HG03378 (cell line): ENCODE measurements at regions not wholly inside any gene's neighbourhood (a gene's known extent, or its start where the extent isn't known, plus 50 kb on each side); places are given as distances from the start of the nearest gene placed in this dataset.

Source experiments
- ATAC-seq: cut with Tn5 transposase; IDR thresholded peaks from one replicate; pipeline ENCODE4 v1.9.1; 2021; ENCODE audit warnings: mild to moderate bottlenecking, moderate library complexity; ENCODE audit not compliant: unreplicated experiment

DNA sequence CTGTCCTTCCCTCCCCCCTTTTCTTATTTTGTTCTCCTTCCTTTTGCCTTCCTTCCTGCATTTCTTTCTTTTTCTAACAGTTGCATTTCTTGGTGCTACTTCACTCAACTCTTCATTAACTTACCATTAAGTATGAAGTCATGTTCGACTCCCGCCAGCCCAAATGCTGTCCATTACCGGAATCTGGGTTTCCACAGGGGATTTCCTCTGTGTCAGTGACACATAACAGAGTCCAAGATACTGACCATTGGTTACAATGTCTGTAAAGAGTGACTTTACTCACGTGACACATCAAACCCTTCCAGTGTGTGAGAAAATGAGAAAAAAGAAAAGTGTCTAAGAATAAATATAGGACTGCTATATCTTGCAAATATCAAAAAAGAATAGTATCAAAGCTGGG lies 500.0 kb upstream of the FRG1 start:
- no peak for ATAC-seq

DNA sequence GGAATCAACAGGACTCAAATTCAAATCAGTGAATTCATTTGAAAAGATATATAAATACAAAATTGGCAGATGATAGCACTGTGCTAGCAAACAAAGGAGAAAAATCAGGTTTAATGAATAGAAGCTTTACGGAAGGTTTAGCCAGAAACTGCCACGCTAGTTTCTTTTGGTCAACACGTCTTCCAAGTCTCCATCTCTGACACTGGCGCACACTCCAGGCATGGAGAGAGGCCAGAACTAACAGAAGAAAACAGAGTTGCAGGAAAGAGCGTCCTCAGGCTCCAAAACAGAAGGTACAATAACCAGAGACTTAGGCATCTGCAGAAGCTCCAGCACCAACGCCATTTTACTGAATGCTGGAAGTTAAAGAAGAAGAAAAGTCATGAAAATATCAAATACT lies 497.3 kb upstream of the FRG1 start:
- ATAC-seq: no peak

DNA sequence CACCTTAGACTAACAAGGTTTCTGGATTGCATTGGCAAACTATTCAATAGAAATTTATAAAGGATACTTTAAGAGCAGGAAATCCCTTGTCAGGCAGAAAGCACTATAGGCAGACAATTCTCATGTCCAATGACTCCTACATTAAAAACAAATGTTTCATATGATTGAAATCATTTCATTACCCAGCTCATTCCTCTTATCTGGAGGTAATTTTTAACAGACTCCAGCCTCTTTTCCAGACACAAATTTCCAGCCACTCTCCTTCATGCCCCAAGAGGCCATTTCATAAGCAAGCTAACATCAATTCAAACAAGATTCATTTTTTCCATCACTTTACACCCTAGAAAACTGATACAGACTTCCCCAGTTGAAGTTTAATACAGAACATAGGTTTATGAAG lies 495.1 kb upstream of the FRG1 start:
- ATAC-seq: no peak

DNA sequence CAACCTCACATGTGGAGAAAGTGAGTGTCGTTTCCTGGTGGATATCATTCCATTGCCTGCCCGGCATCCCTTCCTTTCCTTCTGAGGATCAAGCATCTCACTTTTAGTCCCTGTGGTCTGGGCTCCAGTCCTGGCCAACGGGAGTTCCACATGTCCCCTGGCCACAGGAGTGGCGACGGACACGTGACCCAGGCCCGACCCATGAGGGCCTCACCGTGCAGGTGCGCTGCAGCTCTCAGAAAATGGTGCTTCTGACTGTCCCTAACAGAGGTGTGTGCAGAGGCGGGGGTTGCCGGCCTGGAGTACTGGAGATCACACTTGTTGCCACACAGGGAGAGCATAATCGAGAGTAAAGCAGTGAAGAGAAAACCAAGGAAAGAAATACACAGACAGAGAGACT lies 476.9 kb upstream of the FRG1 start:
- ATAC-seq: no peak

DNA sequence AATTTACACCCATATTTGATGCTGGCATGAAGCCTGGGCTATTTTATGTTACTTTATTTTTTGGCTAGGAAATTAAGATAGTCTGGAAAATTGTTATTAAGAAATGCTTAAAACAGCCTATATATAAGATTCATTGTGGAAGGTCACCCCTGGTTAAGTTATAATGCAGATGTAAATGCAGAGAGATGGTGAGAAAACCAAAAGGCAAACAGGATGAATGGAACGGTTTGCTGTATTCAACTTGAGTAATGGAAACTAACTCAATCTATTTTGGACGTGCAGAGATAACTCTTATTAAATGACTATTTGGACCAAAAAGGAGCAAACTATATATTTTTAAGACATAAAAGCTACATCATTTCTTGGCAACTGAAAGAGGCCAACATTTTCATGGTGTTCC lies 446.3 kb upstream of the FRG1 start:
- ATAC-seq: no peak

DNA sequence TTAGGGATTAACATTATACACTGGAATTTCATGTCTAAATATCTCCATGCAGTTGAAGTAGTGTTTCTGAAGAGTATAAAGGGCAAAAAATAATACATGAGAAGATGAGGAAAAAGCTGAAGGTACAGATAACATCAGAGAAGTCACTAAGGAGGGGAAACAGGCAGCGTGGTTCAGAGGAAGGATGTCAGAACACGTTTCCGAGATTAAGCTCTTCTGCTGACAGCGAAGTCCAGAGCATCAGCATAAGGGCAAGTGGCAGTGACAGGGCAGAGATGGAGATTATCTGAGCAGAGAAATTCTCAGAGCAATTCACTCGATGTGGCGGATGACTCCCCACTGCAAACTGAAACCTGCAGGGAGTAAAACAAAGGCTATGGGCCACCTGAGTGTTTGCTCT lies 443.2 kb upstream of the FRG1 start:
- ATAC-seq: no peak

DNA sequence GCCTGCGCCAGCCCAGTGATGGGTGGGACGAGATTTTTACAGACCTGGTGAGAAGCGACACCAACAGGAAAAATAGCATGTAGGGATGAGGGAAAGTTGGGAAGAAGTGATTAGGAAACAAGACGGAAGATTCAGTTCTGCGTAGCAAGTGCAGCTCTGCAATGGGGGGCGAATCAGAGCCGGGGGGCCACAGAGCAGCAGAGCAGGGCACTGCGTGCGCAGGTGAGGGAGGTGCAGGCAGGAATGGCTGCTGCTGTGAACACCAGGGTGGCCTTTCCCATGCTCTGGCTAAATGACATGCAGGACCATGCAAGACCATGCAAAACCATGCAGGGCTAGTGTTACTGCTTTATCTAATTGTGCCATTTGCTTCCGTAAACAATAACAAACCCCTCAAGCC lies 442.7 kb upstream of the FRG1 start:
- ATAC-seq: no peak

DNA sequence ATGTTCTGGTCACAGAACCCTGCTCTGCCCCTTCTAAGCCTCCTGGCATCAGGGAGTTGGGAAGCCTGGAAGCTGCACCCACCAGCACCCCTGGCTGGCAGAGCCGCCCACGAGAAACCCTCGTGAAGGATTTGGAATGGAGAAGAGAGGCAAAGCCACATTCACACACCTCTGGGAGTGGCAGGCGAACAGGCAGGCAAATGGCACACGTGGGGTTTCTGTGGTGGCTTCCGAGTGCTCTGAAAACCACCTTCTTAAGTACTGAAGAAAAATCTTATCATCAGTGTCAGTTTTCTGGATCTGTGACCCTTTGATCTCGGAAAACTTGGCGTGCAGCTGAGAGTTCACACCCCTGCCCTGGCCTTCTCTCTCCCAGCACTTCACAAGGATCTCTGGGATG lies 442.2 kb upstream of the FRG1 start:
- ATAC-seq: no peak

DNA sequence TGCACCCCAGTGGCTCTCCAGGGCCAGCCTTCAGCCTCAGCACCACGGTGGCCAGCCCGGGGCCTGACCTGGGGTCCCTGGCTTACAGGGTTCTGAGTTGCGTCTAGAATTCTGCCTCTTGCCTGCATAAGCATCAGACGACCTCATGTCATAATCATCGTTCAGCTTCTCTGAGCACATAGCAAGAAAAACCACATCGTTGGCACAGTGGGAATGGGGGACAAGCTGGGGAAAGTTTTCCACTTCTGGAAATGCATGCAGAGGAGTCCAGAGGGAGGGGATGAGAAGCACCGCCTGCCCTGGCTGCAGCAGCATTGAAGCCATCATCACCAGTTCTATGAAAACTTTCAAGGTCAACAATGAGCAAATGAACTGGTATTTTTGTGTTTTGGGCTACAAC lies 441.0 kb upstream of the FRG1 start:
- ATAC-seq: no peak

DNA sequence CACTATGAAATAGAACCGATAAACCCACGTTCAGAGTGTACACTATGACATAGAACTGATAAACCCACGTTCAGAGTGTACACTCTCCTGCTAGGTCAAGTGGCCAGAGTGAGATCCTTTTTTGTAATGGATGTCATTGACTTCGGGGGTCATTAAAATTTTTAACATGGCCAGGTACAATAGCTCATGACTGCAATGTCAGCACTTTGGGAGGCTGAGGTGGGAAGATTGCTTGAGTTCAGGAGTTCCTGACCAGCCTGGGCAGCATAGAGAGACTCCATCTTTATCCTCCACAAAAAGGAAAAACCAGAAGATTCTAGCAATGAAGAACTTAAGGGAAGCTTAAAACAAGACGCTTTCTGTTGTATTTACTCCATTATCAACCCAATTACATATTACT lies 439.7 kb upstream of the FRG1 start:
- ATAC-seq: no peak

DNA sequence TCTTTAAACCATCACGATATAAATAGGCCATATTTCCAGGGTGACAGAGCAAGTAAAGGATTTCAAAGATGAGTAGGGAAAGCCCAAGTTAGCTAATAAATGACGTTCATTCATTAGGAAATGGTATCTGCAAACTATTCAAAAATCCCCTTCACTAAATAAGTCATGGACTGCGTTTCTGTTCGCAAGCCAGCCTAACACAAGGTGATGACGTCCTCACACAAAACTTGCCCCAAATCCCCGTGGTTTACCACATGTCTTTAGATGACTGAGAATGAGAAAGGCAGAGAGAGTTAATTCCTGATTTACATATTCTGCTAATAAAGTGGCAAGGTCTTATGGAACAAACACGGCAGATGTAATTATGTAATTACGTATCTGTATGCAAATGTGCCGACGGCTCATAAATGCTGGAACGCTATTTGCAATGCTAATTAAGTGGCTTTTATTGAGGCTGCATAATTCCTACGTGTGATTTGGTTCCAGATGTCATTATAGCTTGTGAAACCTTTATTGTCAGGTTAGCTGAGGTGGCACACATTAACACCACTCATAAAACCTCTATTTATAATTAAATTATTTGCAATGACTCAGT lies 437.7 kb upstream of the FRG1 start:
- ATAC-seq: peak; percentile 92

DNA sequence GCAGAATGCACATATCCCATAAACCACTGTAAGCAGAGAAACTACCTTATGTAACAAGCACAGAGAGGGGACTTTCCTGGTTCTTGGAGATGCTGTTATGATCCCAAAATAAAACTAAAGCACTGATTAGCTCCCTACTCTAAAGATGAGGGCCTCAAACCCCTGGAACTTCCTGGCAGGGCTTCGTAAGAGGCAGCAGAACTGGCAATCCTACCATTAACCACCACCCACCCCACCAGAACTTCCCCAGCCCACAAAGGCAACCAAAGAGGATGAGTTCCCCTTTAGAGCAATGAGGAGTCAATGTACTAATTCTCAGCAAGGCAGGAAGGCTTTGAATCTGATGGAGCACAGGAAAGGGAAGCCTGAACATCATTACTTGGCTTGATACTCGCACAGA lies 436.5 kb upstream of the FRG1 start:
- ATAC-seq: no peak

DNA sequence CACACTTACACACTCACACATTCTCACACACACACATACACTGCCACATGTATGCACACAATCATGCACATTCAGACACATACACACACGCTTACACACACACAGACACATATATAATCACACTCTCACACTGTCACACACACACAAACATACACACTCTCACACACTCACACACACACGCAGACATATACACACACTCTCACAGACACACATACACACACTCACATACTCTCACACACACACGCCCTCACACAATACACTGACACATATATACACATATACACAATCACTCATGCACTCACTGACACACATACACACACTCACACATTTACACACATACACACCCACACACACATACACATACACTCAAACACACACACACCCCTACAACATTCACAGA lies 435.3 kb upstream of the FRG1 start:
- ATAC-seq: no peak

DNA sequence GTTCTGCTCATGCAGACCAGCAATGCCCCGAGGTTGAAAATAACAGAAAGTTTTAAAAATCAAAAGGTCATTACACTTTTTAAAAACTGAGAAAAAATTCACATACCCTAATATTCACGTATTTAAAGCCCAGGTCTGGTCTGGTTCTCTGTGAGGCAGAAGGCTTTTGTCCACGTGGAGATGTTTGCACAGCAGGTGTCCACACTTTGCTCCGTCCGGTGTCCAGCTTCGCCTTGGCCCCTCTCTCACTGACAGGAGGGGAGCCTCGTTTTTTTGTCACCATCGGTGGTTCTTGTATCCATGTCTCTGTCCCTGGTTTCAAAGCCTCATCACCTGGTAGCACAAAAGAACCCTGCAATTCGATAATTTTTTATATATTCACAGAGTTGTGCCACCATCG lies 434.6 kb upstream of the FRG1 start:
- ATAC-seq: no peak

DNA sequence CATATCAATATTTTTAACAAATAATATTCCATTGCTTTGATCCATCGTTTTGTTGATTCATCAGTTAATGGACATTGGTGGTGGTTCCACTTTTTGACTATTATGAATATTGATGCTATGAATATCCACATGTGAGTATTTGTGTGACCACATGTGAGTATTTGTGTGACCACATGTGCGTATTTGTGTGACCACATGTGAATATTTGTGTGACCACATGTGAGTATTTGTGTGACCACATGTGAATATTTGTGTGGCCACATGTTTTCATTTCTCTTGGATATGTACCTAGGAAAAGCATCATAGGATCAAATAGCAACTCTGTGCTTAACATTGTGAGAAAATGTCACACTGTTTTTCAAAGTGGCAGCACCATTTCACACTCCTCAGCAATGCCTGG lies 433.6 kb upstream of the FRG1 start:
- no peak for ATAC-seq

DNA sequence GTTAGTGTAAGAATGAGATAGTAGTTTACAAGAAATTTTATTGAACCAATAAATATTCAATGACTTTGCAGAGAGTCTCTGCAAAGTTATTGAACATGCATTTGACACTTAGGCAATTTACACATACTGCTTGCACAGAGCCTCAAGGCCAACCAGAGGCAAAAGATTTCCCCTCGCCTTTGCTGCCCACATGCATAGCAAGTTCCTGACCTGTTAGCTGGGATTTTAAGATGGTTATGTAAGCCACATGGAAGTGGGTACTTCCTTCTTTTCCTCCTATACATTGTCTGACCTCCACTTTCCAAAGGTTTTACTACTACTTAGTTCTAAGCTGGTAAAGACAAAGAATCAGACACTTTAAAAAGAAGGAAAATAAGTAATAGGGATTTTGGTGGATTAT lies 430.1 kb upstream of the FRG1 start:
- ATAC-seq: no peak

DNA sequence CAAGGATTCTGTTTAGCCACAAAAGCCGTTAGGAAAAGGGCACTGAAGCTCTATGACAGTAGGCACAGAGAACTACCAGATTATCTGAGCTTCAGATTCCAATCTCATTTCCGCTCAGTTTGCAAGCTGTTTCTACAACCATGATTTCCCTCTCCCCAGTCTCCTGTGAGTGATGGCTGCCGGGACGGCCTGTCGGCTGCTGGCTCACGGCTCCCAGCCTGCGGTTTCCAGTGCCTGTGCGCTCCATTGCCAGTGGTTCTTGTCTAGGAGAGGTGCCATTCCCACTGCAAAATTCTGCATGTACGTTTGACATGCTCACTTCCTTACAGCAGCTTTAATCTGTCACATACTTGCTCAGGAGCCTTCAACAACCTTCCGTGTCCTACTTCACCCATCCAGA lies 429.1 kb upstream of the FRG1 start:
- ATAC-seq: no peak

DNA sequence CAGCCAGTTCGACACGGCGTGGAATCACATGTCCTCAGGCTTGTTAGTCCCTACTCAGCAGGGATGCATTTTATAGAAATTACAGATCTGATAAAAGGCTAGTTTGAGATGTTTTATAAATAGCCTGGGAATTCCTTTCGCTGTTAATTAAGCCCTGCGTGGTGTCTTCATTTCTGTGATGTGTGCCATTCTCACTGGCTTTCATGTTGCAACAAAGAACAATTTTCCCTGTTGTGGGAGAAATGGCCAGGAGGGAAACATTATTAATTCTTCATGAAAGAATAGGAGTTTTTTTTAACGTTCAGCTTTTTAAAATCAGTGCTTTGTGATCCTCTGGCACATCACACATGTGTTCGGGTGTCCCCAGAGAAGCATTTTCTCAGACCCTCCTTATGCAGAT lies 427.3 kb upstream of the FRG1 start:
- no peak for ATAC-seq

DNA sequence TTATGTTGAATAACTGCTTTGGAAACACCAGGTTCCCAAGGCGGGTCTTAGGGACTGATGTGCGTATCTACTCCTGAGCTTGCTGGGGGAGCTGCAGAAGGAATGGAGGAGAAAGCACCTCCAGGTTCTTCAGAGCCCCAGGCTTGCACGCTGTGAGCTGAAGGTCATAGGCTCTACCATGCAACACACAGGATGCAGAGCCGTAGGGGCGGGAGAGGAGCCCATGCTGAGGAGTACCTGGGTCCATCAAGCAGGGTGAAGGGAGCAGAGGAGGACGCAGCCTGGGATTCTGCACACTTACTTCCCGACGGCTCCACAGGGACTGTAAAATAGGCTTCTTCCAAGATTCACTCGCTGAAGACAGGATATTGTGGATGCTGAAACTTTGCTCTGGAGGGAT lies 426.5 kb upstream of the FRG1 start:
- ATAC-seq: no peak

DNA sequence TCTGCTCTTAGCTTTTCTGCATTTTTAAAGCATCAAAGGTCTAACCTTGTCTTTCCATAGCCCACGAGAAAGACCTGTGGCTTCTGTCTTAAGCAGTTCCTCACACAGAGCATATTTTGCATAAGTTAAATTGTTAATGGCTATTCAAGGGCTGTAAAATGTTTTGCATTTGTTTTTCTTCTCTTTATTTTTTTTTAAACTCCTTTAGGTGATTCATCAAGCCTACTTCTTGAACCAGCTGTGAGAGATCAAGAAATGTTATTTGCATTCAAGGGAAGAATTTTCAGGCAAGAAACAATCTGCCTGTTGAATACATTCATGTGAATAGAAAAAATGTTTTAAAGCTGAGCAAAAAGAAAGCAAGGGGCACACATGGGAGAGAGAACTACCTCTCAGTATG lies 423.8 kb upstream of the FRG1 start:
- ATAC-seq: no peak

DNA sequence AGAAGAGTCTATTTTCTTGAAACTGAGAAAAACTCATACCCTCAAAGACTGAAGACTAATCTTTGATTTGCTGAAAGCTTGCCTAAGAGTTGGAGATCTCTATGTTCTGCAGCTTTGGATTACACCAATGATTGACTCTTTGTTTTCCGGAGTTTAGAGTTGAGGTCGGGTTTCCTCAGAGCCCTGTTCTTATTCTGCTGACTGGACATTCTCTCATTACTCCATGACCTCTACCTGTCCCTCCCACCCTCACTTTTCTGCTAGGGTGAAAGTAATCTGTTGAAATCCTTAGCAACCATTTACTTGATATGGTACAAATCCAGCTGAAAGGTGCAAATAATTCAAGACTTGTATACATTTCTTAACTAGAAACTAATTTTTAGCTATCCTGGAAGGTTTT lies 421.5 kb upstream of the FRG1 start:
- no peak for ATAC-seq

DNA sequence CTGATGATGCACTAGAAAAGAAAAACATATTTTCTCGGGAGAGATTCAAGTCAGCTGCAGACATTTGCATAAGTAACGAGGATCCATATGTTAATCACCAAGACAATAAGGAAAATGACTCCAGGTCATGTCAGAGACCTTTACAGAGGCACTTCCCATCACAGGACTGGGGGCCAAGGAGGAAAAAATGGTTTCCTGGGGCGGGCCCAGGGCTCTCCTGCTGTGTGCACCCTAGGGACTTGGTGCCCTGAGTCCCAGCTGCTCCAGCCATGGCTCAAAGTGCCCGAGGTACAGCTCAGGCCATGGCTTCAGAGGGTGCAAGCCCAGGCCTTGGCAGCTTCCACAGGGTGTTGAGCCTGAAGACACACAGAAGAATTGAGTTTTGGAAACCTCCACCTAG lies 415.4 kb upstream of the FRG1 start:
- ATAC-seq: no peak

DNA sequence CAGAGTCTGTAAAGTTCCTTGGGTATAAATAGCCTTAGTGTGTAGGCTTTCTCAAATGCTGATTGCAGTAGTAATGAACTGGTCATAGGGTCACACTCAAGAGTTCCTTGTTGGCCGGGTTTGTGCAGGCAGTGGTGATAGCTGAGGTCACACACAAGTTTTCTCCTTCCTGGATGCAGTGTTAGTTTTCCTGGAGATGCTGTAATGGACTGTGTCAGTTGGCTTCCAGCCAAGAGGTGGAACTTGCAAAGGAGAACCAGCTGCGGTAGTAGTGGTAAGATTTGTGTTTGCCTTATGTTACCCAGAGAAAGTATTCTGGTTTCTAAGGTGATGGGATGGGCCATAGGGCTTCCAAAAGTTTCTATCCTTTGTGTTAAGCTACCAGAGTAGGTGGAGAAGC lies 409.8 kb upstream of the FRG1 start:
- no peak for ATAC-seq

DNA sequence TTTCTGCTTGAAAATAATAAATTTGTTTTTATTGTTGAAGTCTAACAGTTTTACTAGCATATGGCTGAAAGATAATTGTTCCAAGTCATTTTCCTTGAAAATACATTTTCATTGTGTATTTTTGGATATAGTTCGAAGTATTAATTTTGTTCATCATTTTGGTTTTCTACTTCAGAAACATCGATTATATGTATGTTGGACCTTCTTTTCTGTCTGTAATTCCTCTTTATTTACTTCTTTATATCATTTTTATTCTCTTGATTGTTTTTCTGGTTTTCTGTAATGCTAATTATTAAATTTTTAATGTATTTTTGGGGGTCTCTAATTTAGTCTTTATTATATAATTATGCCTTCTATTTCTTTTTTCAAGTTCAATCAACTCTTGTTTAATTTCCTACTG lies 407.1 kb upstream of the FRG1 start:
- no peak for ATAC-seq
